Tibial artery (tissue), 4 donors: ENCODE measurements at regions not wholly inside any gene's neighbourhood (a gene's known extent, or its start where the extent isn't known, plus 50 kb on each side); places are given as distances from the start of the nearest gene placed in this dataset.

Experiments
- DNase-seq, 2 donors: peaks; one replicate each; pipeline ENCODE4 v3.0.0-alpha.2; 2019
- H3K27ac ChIP-seq, 2 donors: fragments of 200-600 bp; sonication (generic) in 1 of 2; 1 replicate in 1 of 2; 2 replicates in 1 of 2; pipeline ENCODE4 v1.5.1; 2018 to 2019; ENCODE audit warnings: mild to moderate bottlenecking in 1 of 2
- H3K27me3 ChIP-seq, 2 donors: fragments of 200-600 bp; sonication (generic) in 1 of 2; one replicate each; pipeline versions ENCODE4 v1.5.1 to v1.6.0; 2016 to 2019
- H3K36me3 ChIP-seq, 3 donors: fragments of 200-600 bp; sonication (generic) in 2 of 3; one replicate each; pipeline ENCODE4 v1.5.1; 2016 to 2019; ENCODE audit warnings: mild to moderate bottlenecking in 2 of 3
- H3K4me1 ChIP-seq, 4 donors: fragments of 200-600 bp; sonication (generic) in 2 of 4; 1 replicate in 3 of 4; 2 replicates in 1 of 4; pipeline ENCODE4 v1.5.1; 2016 to 2019
- H3K4me3 ChIP-seq, 2 donors: fragments of 200-600 bp; sonication (generic) in 1 of 2; 1 replicate in 1 of 2; 2 replicates in 1 of 2; pipeline ENCODE4 v1.5.1; 2018 to 2019; ENCODE audit warnings: mild to moderate bottlenecking in 2 of 2
- H3K9me3 ChIP-seq, 3 donors: fragments of 200-600 bp; sonication (generic) in 1 of 3; one replicate each; pipeline ENCODE4 v1.5.1; 2016 to 2019
- CTCF ChIP-seq, 2 experiments: fragments of 200-600 bp in 1 of 2; fragments of 450-650 bp in 1 of 2; IDR thresholded peaks; one replicate each; pipeline ENCODE4 v1.5.1; 2017 to 2019; ENCODE audit warnings: antibody characterized with exemption in 2 of 2, mild to moderate bottlenecking in 1 of 2, moderate library complexity in 1 of 2
- intact Hi-C: fragments of 100-400 bp; cut with DNase I; formaldehyde crosslinking; loops from one replicate; pipeline ENCODE4 v1.15.0; 2023; ENCODE audit warnings: low total_unique reads

GRCh38 chr15:81848701-81849100 is 197.1 kb downstream of the MEX3B start:
- Histone ChIP-seq H3K27me3 (no peaks in the 10 kb centered on the region), H3K4me3 (no peak overlapping the region), H3K36me3 (no peaks in the 10 kb centered on the region), H3K27ac (no peak overlapping the region), H3K4me1 (peaks cover 0 to 9% (median 2%) of the 10 kb centered on the region in 4 donors), H3K9me3 (no peaks in the 10 kb centered on the region)
- no peak for DNase-seq
- intact Hi-C loops = no loop called here
- TF ChIP-seq CTCF (IDR thresholded peaks at IDR 0.05) = no peak

GRCh38 chr15:81843757-81844407 is 201.9 kb downstream of the MEX3B start:
- H3K27me3 ChIP-seq = no peaks in the 10 kb centered on the region
- H3K9me3 ChIP-seq = no peaks in the 10 kb centered on the region
- DNase-seq = no peak
- no peaks in the 10 kb centered on the region for H3K36me3 ChIP-seq
- intact Hi-C loops = no loop called here
- H3K4me1 ChIP-seq = no peaks in the 10 kb centered on the region
- no peak for TF ChIP-seq CTCF (IDR thresholded peaks at IDR 0.05)
- no peak overlapping the region for H3K27ac ChIP-seq
- H3K4me3 ChIP-seq = no peak overlapping the region

GRCh38 chr15:81843226-81843625 is 202.6 kb downstream of the MEX3B start:
- intact Hi-C loops = no loop called here
- no peak for TF ChIP-seq CTCF (IDR thresholded peaks at IDR 0.05)
- H3K9me3 ChIP-seq = no peaks in the 10 kb centered on the region
- DNase-seq = no peak
- no peaks in the 10 kb centered on the region for H3K36me3 ChIP-seq
- H3K27ac ChIP-seq = no peak overlapping the region
- H3K27me3 ChIP-seq = no peaks in the 10 kb centered on the region
- H3K4me1 ChIP-seq = no peaks in the 10 kb centered on the region
- no peak overlapping the region for H3K4me3 ChIP-seq

GRCh38 chr15:81839387-81839786 is 206.4 kb downstream of the MEX3B start:
- Histone ChIP-seq H3K9me3 (no peaks in the 10 kb centered on the region), H3K4me1 (no peaks in the 10 kb centered on the region), H3K4me3 (no peak overlapping the region), H3K27me3 (no peaks in the 10 kb centered on the region), H3K36me3 (no peaks in the 10 kb centered on the region), H3K27ac (no peak overlapping the region)
- no peak for TF ChIP-seq CTCF (IDR thresholded peaks at IDR 0.05)
- DNase-seq = no peak
- intact Hi-C loops = no loop called here

- Histone ChIP-seq H3K27me3 (no peaks in the 10 kb centered on the region), H3K4me1 (no peaks in the 10 kb centered on the region), H3K27ac (no peak overlapping the region), H3K9me3 (no peaks in the 10 kb centered on the region), H3K4me3 (no peak overlapping the region), H3K36me3 (no peaks in the 10 kb centered on the region)
- intact Hi-C loops = no loop called here
- no peak for DNase-seq
- no peak for TF ChIP-seq CTCF (IDR thresholded peaks at IDR 0.05)
Measured at GRCh38 chr15:81835731-81836130, 210.1 kb downstream of the MEX3B start.

- Histone ChIP-seq H3K27ac (no peak overlapping the region), H3K9me3 (no peaks in the 10 kb centered on the region), H3K4me1 (no peaks in the 10 kb centered on the region), H3K27me3 (no peaks in the 10 kb centered on the region), H3K4me3 (no peak overlapping the region), H3K36me3 (no peaks in the 10 kb centered on the region)
- no peak for DNase-seq
- TF ChIP-seq CTCF (IDR thresholded peaks at IDR 0.05) = no peak
- intact Hi-C loops = no loop called here
Measured at GRCh38 chr15:81830520-81830919, 215.3 kb downstream of the MEX3B start.
